Naive thymus-derived CD4-positive, alpha-beta T cell (primary cell): ENCODE measurements at regions not wholly inside any gene's neighbourhood (a gene's known extent, or its start where the extent isn't known, plus 50 kb on each side); places are given as distances from the start of the nearest gene placed in this dataset.

ENCODE experiments used
- ATAC-seq: fragments of 150-1000 bp; cut with Tn5 transposase; 2 replicates; pipeline ENCODE4 v1.10.0; 2021; ENCODE audit warnings: mild to moderate bottlenecking, moderate library complexity
- CTCF ChIA-PET: fragments of 350-600 bp; sonication (Branson Sonifier 250); formaldehyde crosslinking; loops from one replicate; lab custom pipeline; 2021; ENCODE audit warnings: antibody characterized with exemption; lab: Charles Lee
- POLR2A ChIA-PET: fragments of 350-600 bp; sonication (Branson Sonifier 250); formaldehyde crosslinking; loops from one replicate; lab custom pipeline; 2021; ENCODE audit warnings: antibody characterized with exemption, inconsistent platforms; lab: Charles Lee
- DNase-seq, 9 donors: peaks; one replicate each; pipeline versions ENCODE4 v3.0.0 to v3.0.0-alpha.2; 2020 to 2022; ENCODE audit warnings: mixed read lengths in 1 of 9
- H3K27ac ChIP-seq: one replicate; pipeline ENCODE4 v1.7.0; 2013; ENCODE audit warnings: mild to moderate bottlenecking, low read depth, low read length, moderate library complexity
- H3K27me3 ChIP-seq, 2 donors: one replicate each; pipeline ENCODE4 v1.7.0; 2013; ENCODE audit warnings: low read length in 2 of 2, mild to moderate bottlenecking in 2 of 2, moderate library complexity in 2 of 2; ENCODE audit not compliant: control insufficient read depth in 2 of 2, insufficient read depth in 2 of 2
- H3K36me3 ChIP-seq, 3 experiments: 1 replicate in 2 of 3; 2 replicates in 1 of 3; pipeline ENCODE4 v1.7.0; 2013; ENCODE audit warnings: low read length in 3 of 3, mild to moderate bottlenecking in 3 of 3, moderate library complexity in 1 of 3; ENCODE audit not compliant: insufficient read depth in 3 of 3, control insufficient read depth in 2 of 3
- H3K4me1 ChIP-seq, 2 donors: one replicate each; pipeline ENCODE4 v1.7.0; 2013; ENCODE audit warnings: low read length in 2 of 2, mild to moderate bottlenecking in 2 of 2, moderate library complexity in 1 of 2; ENCODE audit not compliant: control insufficient read depth in 2 of 2, insufficient read depth in 2 of 2
- H3K4me3 ChIP-seq: 2 replicates; pipeline ENCODE4 v1.7.0; 2013; ENCODE audit warnings: mild to moderate bottlenecking, low read length
- H3K9me3 ChIP-seq, 3 experiments: 1 replicate in 2 of 3; 2 replicates in 1 of 3; pipeline ENCODE4 v1.7.0; 2013; ENCODE audit warnings: low read length in 3 of 3; ENCODE audit not compliant: control insufficient read depth in 2 of 3
- H3K27ac Mint-ChIP-seq, 9 donors: one replicate each; pipeline ENCODE4 v1.8.0; 2020 to 2022; ENCODE audit warnings: mixed read lengths in 9 of 9, mild to moderate bottlenecking in 8 of 9, moderate library complexity in 5 of 9, inconsistent platforms in 2 of 9
- H3K27me3 Mint-ChIP-seq, 5 donors: one replicate each; pipeline ENCODE4 v1.8.0; 2021 to 2022; ENCODE audit warnings: mixed read lengths in 5 of 5, mild to moderate bottlenecking in 1 of 5
- H3K36me3 Mint-ChIP-seq, 5 donors: one replicate each; pipeline ENCODE4 v1.8.0; 2020 to 2022; ENCODE audit warnings: mixed read lengths in 5 of 5, mild to moderate bottlenecking in 3 of 5, inconsistent platforms in 1 of 5
- H3K4me1 Mint-ChIP-seq, 7 donors: one replicate each; pipeline ENCODE4 v1.8.0; 2020 to 2022; ENCODE audit warnings: mixed read lengths in 7 of 7, mild to moderate bottlenecking in 3 of 7, inconsistent platforms in 1 of 7
- H3K4me3 Mint-ChIP-seq, 10 donors: one replicate each; pipeline ENCODE4 v1.8.0; 2020 to 2022; ENCODE audit warnings: mild to moderate bottlenecking in 10 of 10, mixed read lengths in 10 of 10, moderate library complexity in 6 of 10, inconsistent platforms in 2 of 10
- H3K9me3 Mint-ChIP-seq, 11 donors: one replicate each; pipeline ENCODE4 v1.8.0; 2020 to 2022; ENCODE audit warnings: mixed read lengths in 11 of 11, mild to moderate bottlenecking in 4 of 11, inconsistent platforms in 1 of 11, moderate library complexity in 1 of 11
- intact Hi-C, 2 donors: fragments of 100-400 bp; cut with micrococcal nuclease; formaldehyde crosslinking; loops; one replicate each; pipeline ENCODE4 v1.15.1; 2023

DNA sequence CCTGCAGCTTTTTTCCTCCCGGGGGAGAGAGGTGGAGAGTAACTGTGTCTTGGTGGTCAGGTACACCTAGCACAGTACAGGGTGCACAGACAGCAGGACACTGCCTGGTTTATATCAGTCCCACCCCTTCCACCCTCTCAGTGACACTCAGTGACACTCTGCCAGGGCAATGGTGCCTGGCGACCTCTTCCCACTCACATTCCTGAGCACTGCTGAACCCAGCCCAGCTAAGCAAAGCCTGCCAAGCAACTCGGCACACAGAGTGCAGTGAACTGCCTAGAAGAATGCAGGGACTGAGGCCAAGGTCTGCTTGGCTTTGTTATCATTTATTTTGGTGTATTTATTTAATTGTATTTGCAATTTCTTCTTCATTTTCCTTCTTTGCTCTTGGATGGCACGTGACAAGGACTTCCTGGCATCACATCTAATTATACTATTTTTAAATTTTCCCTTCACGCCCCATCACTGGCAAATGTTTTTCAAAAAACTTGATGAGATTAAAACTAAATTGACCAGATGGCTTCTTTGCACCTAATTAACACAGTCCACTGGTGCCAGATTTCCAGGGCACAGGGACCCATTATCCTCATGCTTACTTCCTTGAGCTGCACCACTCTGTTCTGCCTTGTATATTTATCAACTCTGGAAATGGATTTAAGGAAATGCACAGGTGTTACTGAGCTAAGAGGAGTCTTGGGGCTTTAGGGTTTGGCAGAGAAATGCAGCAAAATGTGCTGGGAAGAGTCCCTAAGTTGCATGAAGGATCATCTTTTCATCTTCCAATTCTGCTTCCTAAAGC lies 205.6 kb downstream of the ADAMTS15 start:
- peaks cover 0 to 16% (median 13%) of the 10 kb centered on the region in 5 donors for H3K27me3 Mint-ChIP-seq
- POLR2A ChIA-PET, result no interaction called here
- no peak for ATAC-seq

DNA sequence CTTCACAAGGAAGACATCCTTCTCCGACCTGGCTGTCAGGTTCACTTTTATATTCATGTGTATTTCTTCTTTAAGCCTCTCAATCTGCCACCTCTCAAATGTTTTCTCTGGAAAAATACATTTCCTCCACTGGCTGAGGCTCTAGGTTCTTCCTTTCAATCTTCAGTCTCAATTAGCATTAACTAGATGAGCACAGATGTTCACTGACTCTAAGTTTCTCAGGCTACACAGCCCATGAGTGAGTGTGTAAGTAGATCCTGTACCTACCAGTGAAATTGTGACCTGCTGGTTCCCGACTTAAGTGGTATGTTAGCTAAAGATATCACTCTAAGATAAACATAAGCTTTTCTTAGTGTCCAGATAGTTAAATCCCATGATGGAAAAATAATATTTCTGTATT lies 206.9 kb downstream of the ADAMTS15 start:
- Histone ChIP-seq H3K4me1 (no peaks in the 10 kb centered on the region), H3K27ac (no peak overlapping the region), H3K9me3 (no peaks in the 10 kb centered on the region), H3K36me3 (no peaks in the 10 kb centered on the region), H3K27me3 (no peaks in the 10 kb centered on the region), H3K4me3 (no peak overlapping the region)
- ChIA-PET CTCF (no interaction called here), POLR2A (no interaction called here)
- Mint-ChIP-seq H3K27me3 (peaks cover 0 to 16% (median 13%) of the 10 kb centered on the region in 5 donors), H3K4me1 (no peaks in the 10 kb centered on the region), H3K27ac (no peak overlapping the region), H3K9me3 (peaks cover 0 to 27% (median 5%) of the 10 kb centered on the region in 11 donors), H3K4me3 (no peak overlapping the region), H3K36me3 (no peaks in the 10 kb centered on the region)
- intact Hi-C loops, result loop anchor here in 1 of 2 donors (10.0 kb wide), 1 partner anchor 60 kb away; no protein-coding TSS in a partner anchor
- no peak for DNase-seq
- ATAC-seq, result no peak

More for the DNA sequence above, 205.6 kb downstream of the ADAMTS15 start:
- intact Hi-C loops, result loop anchor here in 1 of 2 donors (10.0 kb wide), 1 partner anchor 59 kb away; no protein-coding TSS in a partner anchor
- Histone ChIP-seq H3K4me3 (no peak overlapping the region), H3K27ac (no peak overlapping the region), H3K27me3 (no peaks in the 10 kb centered on the region), H3K9me3 (no peaks in the 10 kb centered on the region), H3K36me3 (no peaks in the 10 kb centered on the region), H3K4me1 (no peaks in the 10 kb centered on the region)
- H3K36me3 Mint-ChIP-seq, result no peaks in the 10 kb centered on the region
- no peak overlapping the region for H3K27ac Mint-ChIP-seq
- no peak overlapping the region for H3K4me3 Mint-ChIP-seq
- H3K4me1 Mint-ChIP-seq, result no peaks in the 10 kb centered on the region
- peaks cover 0 to 24% (median 5%) of the 10 kb centered on the region in 11 donors for H3K9me3 Mint-ChIP-seq
- CTCF ChIA-PET, result no interaction called here
- no peak for DNase-seq

DNA sequence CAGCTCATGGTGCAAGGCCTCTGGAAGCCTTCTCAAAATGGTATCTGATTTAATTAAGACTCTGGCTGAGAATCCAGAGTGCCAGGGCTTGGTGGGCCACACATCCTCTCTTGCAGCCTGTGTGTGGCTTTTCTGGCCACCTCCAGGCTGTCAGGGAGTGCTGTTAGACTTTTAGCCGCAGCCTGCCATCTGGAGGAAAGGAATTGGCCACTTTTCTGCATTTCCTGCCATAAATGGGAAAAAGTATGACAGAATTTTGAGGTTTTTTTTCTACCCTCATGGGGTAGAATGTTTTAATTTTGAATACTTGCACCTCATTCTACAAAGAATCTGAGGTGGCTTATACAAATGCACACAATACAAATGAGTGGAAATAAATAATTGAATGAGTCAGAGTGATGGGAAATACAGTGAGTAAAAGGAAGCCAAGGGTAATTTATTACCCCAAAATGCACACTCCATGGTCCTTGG lies 218.4 kb downstream of the ADAMTS15 start:
- intact Hi-C loops, result no loop called here
- no peak overlapping the region for H3K4me3 Mint-ChIP-seq
- H3K4me3 ChIP-seq, result no peak overlapping the region

DNA sequence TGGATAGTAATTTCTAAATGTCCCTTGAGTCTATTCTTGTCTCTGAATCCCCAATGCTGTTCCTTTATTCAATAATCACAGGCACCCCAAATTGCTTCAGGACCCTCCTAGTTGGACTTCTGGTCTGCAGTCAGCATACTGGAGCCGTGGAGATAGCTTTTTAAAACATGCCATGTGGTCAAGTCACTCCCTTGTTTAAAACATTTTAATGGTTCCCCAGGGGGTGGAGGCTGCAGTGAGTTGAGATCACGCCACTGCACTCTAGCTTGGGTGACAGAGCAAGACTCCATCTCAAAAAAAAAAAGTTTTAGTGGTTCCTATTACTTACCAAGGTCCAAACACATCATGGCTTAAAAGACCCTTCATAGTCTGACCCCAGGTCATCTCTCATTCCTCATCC lies 220.3 kb downstream of the ADAMTS15 start:
- ATAC-seq, result no peak
- Histone ChIP-seq H3K27me3 (no peaks in the 10 kb centered on the region), H3K27ac (no peak overlapping the region), H3K9me3 (no peaks in the 10 kb centered on the region), H3K36me3 (no peaks in the 10 kb centered on the region), H3K4me3 (no peak overlapping the region), H3K4me1 (no peaks in the 10 kb centered on the region)
- DNase-seq, result no peak
- Mint-ChIP-seq H3K4me3 (no peak overlapping the region), H3K27me3 (peaks cover 2 to 16% (median 8%) of the 10 kb centered on the region in 5 donors), H3K27ac (no peak overlapping the region), H3K4me1 (no peaks in the 10 kb centered on the region), H3K9me3 (peaks cover 0 to 2% (median 0%) of the 10 kb centered on the region in 11 donors), H3K36me3 (no peaks in the 10 kb centered on the region)
- POLR2A ChIA-PET, result no interaction called here
- CTCF ChIA-PET, result no interaction called here
- intact Hi-C loops, result no loop called here

More for the DNA sequence above, 218.4 kb downstream of the ADAMTS15 start:
- H3K27ac ChIP-seq, result no peak overlapping the region
- H3K36me3 ChIP-seq, result no peaks in the 10 kb centered on the region
- no peaks in the 10 kb centered on the region for H3K9me3 ChIP-seq
- Mint-ChIP-seq H3K27me3 (peaks cover 2 to 19% (median 8%) of the 10 kb centered on the region in 5 donors), H3K9me3 (peaks cover 0 to 2% (median 0%) of the 10 kb centered on the region in 11 donors), H3K27ac (no peak overlapping the region), H3K4me1 (no peaks in the 10 kb centered on the region), H3K36me3 (no peaks in the 10 kb centered on the region)
- ATAC-seq (no peak), DNase-seq (no peak)
- ChIA-PET CTCF (no interaction called here), POLR2A (no interaction called here)
- H3K4me1 ChIP-seq, result no peaks in the 10 kb centered on the region
- no peaks in the 10 kb centered on the region for H3K27me3 ChIP-seq

DNA sequence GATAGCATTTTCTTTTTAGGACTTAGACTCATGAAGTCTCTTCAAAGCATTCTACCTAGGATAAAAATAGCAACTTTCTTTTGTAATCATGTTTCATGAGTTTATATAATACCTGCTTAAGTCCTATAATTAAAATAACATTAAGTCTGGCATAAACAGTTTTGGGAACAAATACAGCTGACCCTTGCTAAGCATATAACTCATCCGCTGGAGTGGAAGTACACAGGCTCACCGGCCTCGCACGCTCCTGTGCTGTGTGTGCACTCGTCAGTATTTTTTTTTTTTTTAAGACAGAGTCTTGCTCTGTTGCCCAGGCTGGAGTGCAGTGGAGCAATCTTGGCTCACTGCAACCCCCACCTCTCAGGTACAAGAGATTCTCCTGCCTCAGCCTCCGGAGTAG lies 221.8 kb downstream of the ADAMTS15 start:
- Histone ChIP-seq H3K27ac (no peak overlapping the region), H3K4me3 (no peak overlapping the region), H3K9me3 (no peaks in the 10 kb centered on the region), H3K4me1 (no peaks in the 10 kb centered on the region), H3K36me3 (no peaks in the 10 kb centered on the region), H3K27me3 (no peaks in the 10 kb centered on the region)
- peaks cover 2 to 28% (median 8%) of the 10 kb centered on the region in 5 donors for H3K27me3 Mint-ChIP-seq
- ChIA-PET CTCF (no interaction called here), POLR2A (no interaction called here)
- no peak overlapping the region for H3K27ac Mint-ChIP-seq
- no peaks in the 10 kb centered on the region for H3K4me1 Mint-ChIP-seq
- DNase-seq (no peak), ATAC-seq (no peak)
- H3K4me3 Mint-ChIP-seq, result no peak overlapping the region
- no peaks in the 10 kb centered on the region for H3K36me3 Mint-ChIP-seq
- intact Hi-C loops, result no loop called here
- H3K9me3 Mint-ChIP-seq, result peaks cover 0 to 2% (median 0%) of the 10 kb centered on the region in 11 donors

- H3K4me3 ChIP-seq, result no peak overlapping the region
- H3K27ac Mint-ChIP-seq, result no peak overlapping the region
- H3K27me3 Mint-ChIP-seq, result peaks cover 0 to 37% (median 14%) of the 10 kb centered on the region in 5 donors
- H3K36me3 ChIP-seq, result no peaks in the 10 kb centered on the region
- H3K36me3 Mint-ChIP-seq, result no peaks in the 10 kb centered on the region
- no peaks in the 10 kb centered on the region for H3K27me3 ChIP-seq
- H3K9me3 Mint-ChIP-seq, result peaks cover 0 to 4% (median 0%) of the 10 kb centered on the region in 11 donors
- no peaks in the 10 kb centered on the region for H3K4me1 ChIP-seq
- no peaks in the 10 kb centered on the region for H3K4me1 Mint-ChIP-seq
- H3K27ac ChIP-seq, result no peak overlapping the region
- ChIA-PET POLR2A (no interaction called here), CTCF (no interaction called here)
- H3K4me3 Mint-ChIP-seq, result no peak overlapping the region
- intact Hi-C loops, result no loop called here
- DNase-seq (no peak), ATAC-seq (no peak)
- no peaks in the 10 kb centered on the region for H3K9me3 ChIP-seq
These were observed 223.6 kb downstream of the ADAMTS15 start for GRCh38 chr11:130671801-130672700.
